NAMALWA (cell line): ENCODE measurements at regions not wholly inside any gene's neighbourhood (a gene's known extent, or its start where the extent isn't known, plus 50 kb on each side); places are given as distances from the start of the nearest gene placed in this dataset.
"Not testable (repeated sequence)": the region's sequence is repeated elsewhere in the genome, so short reads cannot be mapped to it uniquely, and the experiment has no call there.

Source experiments
- DNase-seq: peaks from one replicate; pipeline ENCODE4 v3.0.0-alpha.2; 2015; ENCODE audit warnings: low spot score

GRCh38 chr12:46945591-46945990, 119.8 kb upstream of the SLC38A4 start:
- DNase-seq = no peak

GRCh38 chr12:46946137-46946536, 120.3 kb upstream of the SLC38A4 start:
- DNase-seq = no peak

GRCh38 chr12:46948936-46949545, 123.2 kb upstream of the SLC38A4 start:
- no peak for DNase-seq

GRCh38 chr12:46950094-46950493, 124.3 kb upstream of the SLC38A4 start:
- DNase-seq = no peak

- no peak for DNase-seq
These were observed 126.4 kb upstream of the PCED1B start for GRCh38 chr12:46952880-46953483.

- no peak for DNase-seq
These were observed 122.9 kb upstream of the PCED1B start for GRCh38 chr12:46956451-46957035.

- DNase-seq = no peak
These were observed 121.4 kb upstream of the PCED1B start for GRCh38 chr12:46958053-46958452.

GRCh38 chr12:46958599-46959290, 120.7 kb upstream of the PCED1B start:
- DNase-seq = no peak

- DNase-seq = no peak
These were observed 119.9 kb upstream of the PCED1B start for GRCh38 chr12:46959502-46959901.

GRCh38 chr12:46960681-46961080, 118.7 kb upstream of the PCED1B start:
- no peak for DNase-seq

GRCh38 chr12:46963191-46963590, 116.2 kb upstream of the PCED1B start:
- no peak for DNase-seq

GRCh38 chr12:46963977-46964971, 115.1 kb upstream of the PCED1B start:
- DNase-seq = no peak

GRCh38 chr12:46965137-46965536, 114.3 kb upstream of the PCED1B start:
- no peak for DNase-seq

GRCh38 chr12:46965880-46966279, 113.5 kb upstream of the PCED1B start:
- no peak for DNase-seq

GRCh38 chr12:46970636-46971035, 108.8 kb upstream of the PCED1B start:
- DNase-seq = no peak

GRCh38 chr12:46973937-46974336, 105.5 kb upstream of the PCED1B start:
- not testable (repeated sequence) for DNase-seq

- no peak for DNase-seq
These were observed 101.5 kb upstream of the PCED1B start for GRCh38 chr12:46977871-46978375.

GRCh38 chr12:46981622-46982021, 97.8 kb upstream of the PCED1B start:
- DNase-seq = no peak

GRCh38 chr12:46982629-46983392, 96.6 kb upstream of the PCED1B start:
- no peak for DNase-seq

GRCh38 chr12:46983393-46983793, 96.0 kb upstream of the PCED1B start:
- DNase-seq = no peak
